HG03108 (cell line): ENCODE measurements at regions not wholly inside any gene's neighbourhood (a gene's known extent, or its start where the extent isn't known, plus 50 kb on each side); places are given as distances from the start of the nearest gene placed in this dataset.
A peak's percentile ranks its signal among the peaks of the same experiment; 100 is the strongest.
"Not testable (repeated sequence)": the region's sequence is repeated elsewhere in the genome, so short reads cannot be mapped to it uniquely, and the experiment has no call there.

Experiments
- ATAC-seq: cut with Tn5 transposase; IDR thresholded peaks from one replicate; pipeline ENCODE4 v1.9.1; 2021; ENCODE audit warnings: moderate library complexity; ENCODE audit not compliant: unreplicated experiment

- ATAC-seq, result no peak
These were observed 477.8 kb upstream of the SEL1L start for GRCh38 chr14:82011460-82011859.

- no peak for ATAC-seq
These were observed 495.4 kb upstream of the SEL1L start for GRCh38 chr14:82029038-82029437.

GRCh38 chr14:82035397-82035796 lies 501.7 kb upstream of the SEL1L start:
- no peak for ATAC-seq

- not testable (repeated sequence) for ATAC-seq
These were observed 504.4 kb upstream of the SEL1L start for GRCh38 chr14:82038066-82038465.

- ATAC-seq, result no peak
These were observed 511.7 kb upstream of the SEL1L start for GRCh38 chr14:82045339-82045738.

- no peak for ATAC-seq
These were observed 513.0 kb upstream of the SEL1L start for GRCh38 chr14:82046512-82047226.

GRCh38 chr14:82047777-82048470 lies 514.3 kb upstream of the SEL1L start:
- ATAC-seq, result peak; percentile 31

- ATAC-seq, result no peak
These were observed 519.1 kb upstream of the SEL1L start for GRCh38 chr14:82052778-82053177.

- no peak for ATAC-seq
These were observed 522.0 kb upstream of the SEL1L start for GRCh38 chr14:82055515-82056115.

GRCh38 chr14:82060219-82060618 lies 526.6 kb upstream of the SEL1L start:
- no peak for ATAC-seq

GRCh38 chr14:82067221-82067875 lies 533.7 kb upstream of the SEL1L start:
- no peak for ATAC-seq

GRCh38 chr14:82070040-82070439 lies 536.4 kb upstream of the SEL1L start:
- no peak for ATAC-seq

GRCh38 chr14:82070753-82071152 lies 537.1 kb upstream of the SEL1L start:
- no peak for ATAC-seq

- no peak for ATAC-seq
These were observed 539.9 kb upstream of the SEL1L start for GRCh38 chr14:82073547-82073946.

GRCh38 chr14:82075566-82075965 lies 541.9 kb upstream of the SEL1L start:
- ATAC-seq, result no peak

GRCh38 chr14:82079553-82079952 lies 545.9 kb upstream of the SEL1L start:
- ATAC-seq, result no peak

GRCh38 chr14:82080370-82080769 lies 546.7 kb upstream of the SEL1L start:
- no peak for ATAC-seq

- ATAC-seq, result no peak
These were observed 551.2 kb upstream of the SEL1L start for GRCh38 chr14:82084813-82085212.

- ATAC-seq, result no peak
These were observed 557.4 kb upstream of the SEL1L start for GRCh38 chr14:82091097-82091496.

- no peak for ATAC-seq
These were observed 561.2 kb upstream of the SEL1L start for GRCh38 chr14:82094829-82095345.

GRCh38 chr14:82104013-82104412 lies 570.4 kb upstream of the SEL1L start:
- no peak for ATAC-seq
